GM19395 (cell line): ENCODE measurements at regions not wholly inside any gene's neighbourhood (a gene's known extent, or its start where the extent isn't known, plus 50 kb on each side); places are given as distances from the start of the nearest gene placed in this dataset.

ENCODE experiments used
- ATAC-seq: cut with Tn5 transposase; IDR thresholded peaks from one replicate; pipeline ENCODE4 v1.9.1; 2021; ENCODE audit warnings: mild to moderate bottlenecking, moderate library complexity; ENCODE audit not compliant: unreplicated experiment

GRCh38 chr4:138085736-138086305, 156.3 kb downstream of the SLC7A11 start:
- no peak for ATAC-seq

GRCh38 chr4:138078751-138079520, 163.2 kb downstream of the SLC7A11 start:
- ATAC-seq, result no peak

DNA sequence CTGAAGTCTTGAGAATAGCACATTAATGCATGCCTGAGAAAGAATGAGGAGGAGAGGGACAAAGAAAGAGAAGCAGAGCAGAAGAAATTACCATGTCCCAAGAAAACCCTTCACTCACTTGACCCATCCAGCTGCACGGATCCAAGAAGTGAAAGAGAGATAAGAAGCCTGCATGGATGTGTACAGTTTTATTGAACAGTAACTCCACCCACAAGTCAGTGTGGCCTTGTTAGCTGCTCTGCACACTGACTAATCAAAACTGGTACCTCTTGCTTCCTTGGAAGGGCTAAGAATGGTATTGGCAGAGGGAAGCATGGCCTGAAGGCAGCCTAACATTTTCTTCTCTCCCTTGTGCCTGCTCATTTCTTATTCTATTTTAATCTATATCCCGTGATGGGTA, 163.9 kb downstream of the SLC7A11 start:
- no peak for ATAC-seq

DNA sequence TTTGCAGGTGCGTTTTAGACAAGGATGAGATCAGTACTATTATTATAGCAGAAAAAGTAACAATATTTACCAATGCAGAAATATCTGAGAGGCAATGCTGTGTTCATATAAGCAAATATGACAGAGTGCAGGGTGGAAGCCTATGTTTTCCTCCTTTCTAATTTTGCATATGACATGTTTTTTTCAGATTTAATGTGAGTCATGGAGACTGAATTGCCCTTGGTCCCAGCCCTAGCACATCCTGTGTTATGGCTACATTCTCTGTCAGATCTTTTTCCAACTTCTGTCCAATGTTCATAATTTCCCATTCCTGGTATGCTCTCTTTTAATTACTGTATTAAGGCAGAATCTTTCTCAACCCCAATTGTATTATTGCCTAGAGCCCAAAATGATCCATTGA, 165.6 kb downstream of the SLC7A11 start:
- ATAC-seq, result no peak

DNA sequence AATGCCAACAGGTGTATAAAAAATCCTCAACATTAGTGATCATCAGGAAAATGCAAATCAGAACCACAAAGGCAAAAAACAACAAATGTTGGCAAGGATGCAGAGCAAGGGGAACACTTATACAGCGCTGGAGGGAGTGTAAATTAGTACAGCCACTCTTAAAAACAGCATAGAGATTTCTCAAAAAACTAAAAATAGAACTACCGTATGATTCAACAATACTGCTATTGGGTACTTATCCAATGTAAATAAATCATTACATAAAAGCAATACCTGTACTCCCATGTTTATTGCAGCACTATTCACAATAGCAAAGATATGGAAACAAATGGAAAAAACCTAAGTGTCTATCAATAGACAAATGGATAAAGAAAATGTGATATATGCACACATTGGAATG, 171.3 kb downstream of the SLC7A11 start:
- no peak for ATAC-seq

- ATAC-seq, result no peak
Measured at GRCh38 chr4:138063581-138063980, 178.6 kb downstream of the SLC7A11 start.

- ATAC-seq, result no peak
Measured at GRCh38 chr4:138062929-138063328, 179.2 kb downstream of the SLC7A11 start.

DNA sequence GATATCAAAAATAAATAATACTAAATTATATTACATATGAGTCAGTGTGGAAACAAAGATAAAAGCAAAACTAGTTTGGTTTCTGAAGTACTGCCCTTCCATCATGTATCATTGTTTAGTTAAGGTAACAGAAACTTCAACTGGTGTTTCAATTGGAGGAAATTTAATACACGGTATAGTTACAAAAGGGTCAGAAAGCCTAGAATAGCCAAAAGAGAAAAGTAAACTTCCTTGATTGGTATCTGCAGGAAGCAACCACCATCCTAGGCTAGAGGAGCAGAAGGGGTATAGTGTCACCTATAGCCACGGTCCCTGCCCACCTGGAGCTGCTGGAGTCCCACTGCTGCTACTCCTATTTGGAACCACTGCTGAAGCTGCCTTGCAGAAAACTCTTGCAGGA, 185.6 kb downstream of the SLC7A11 start:
- ATAC-seq, result no peak

GRCh38 chr4:138055890-138056289, 186.3 kb downstream of the SLC7A11 start:
- ATAC-seq, result no peak

GRCh38 chr4:138053641-138054301, 188.4 kb downstream of the SLC7A11 start:
- no peak for ATAC-seq

- ATAC-seq, result no peak
Measured at GRCh38 chr4:138052806-138053632, 189.1 kb downstream of the SLC7A11 start.

DNA sequence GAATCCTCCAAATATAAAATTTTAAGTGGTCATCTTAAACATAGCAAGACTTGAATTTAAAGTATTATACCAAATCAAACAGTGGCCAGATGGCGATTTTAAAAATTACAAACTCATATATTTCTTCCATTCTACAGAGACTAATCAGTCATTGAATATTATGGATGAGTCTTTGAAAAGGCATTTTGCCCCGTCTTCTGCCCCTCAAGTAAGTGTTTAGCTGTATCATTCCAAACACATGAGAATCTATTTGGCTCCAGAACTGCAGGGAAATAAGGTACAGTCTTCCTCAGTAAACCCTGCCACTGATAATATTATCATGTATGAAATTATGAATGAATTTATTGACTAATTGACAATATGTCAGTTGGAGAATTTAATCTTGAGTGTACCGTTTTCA, 191.0 kb downstream of the SLC7A11 start:
- ATAC-seq, result no peak

DNA sequence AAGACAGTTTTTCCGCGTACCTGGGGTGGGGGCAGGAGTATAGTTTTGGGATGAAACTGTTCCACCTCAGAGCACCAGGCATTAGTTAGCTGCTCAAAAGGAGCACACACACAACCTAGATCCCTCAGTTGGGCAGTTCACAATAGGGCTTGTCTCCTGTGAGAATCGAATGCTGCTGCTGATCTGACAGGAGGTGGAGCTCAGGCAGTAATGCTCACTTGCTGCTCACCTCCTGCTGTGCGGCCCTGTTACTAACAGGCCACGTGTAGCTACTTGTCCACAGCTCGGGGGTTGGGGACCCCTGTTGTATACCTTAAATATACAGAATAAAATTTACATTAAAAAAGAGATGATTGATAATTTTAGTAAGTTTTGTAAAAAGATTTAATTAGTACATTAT, 191.5 kb downstream of the SLC7A11 start:
- ATAC-seq, result no peak

GRCh38 chr4:138049355-138049754, 192.8 kb downstream of the SLC7A11 start:
- no peak for ATAC-seq

DNA sequence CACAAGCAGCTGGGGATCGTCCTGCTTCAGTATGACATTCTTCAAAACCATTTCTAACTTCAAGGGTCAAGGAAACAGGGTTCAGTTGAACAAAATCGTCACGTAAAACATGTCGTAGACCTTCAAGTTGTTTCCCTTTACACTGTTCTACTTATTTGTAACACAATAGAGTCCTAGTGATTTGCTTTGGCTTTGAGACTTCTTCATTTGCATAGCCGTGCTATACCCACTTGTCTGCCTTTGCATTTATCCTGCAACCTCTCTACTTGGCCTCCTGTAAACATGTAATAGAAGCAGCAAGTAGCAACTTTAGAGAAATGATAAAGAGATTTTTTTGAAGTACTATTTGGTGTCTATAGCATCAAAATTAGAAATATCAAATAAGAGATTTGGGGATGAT, 194.9 kb downstream of the SLC7A11 start:
- no peak for ATAC-seq

DNA sequence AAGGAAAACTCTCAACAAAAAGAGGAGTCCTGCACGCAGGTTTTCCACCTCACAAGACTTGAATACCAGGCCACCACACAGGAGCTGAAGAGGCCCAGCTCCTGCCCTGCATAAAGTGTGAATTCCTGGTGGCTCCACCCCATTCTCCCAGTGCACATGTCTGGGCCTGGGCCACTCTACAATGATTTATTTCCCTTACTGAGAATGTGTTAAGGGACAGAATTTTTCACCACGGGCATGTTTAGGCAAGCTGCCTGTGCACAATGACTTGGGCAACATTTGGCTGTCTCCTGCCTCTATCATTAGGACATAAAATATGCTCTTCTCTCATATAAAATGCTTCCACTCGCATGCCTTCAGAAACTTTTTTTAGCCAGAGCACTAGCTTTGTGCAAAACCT, 197.1 kb downstream of the SLC7A11 start:
- no peak for ATAC-seq

DNA sequence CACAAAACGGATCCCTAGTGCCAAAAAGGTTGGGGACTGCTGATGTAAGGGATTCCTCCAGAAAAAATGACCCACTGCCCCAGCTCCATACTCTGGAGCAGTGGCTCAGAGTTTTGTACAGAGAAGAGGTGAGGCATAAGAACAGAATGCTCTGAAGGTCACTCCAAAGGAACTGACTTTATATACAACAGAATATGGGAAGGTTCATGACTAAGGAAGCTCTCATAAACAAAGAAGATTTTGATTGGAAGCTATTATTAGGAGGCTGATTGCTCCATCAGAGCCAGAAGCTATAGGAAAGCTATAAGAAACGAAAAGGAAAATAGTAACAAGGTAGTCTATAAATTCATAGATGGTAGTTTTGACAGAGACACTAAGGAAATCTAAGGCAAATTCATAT, 203.1 kb downstream of the SLC7A11 start:
- ATAC-seq, result no peak

- no peak for ATAC-seq
Measured at GRCh38 chr4:138037696-138038095, 204.5 kb downstream of the SLC7A11 start.

DNA sequence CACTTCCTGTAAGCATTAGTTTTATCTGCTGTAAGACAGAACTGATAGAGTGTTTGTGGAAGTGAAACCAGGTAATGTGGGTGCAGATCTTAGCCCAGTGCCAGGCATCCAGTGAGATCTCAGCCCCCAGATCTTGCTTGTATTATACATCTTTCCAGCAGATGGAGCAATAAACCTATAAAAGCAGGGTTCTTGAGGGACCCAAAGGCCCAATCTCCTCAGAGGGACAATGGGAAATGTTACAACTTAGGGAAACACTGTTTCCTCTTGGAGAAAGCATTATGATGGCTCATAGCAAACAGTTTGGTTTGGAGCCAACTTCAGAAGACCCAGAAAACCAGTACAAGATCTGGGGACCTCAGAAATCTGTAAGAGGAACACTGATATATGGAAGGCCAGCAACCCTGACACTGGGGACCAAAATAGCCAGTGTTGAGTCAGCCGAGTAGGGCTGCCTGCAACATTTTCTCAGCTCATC, 206.3 kb downstream of the SLC7A11 start:
- ATAC-seq, result peak; percentile 100

DNA sequence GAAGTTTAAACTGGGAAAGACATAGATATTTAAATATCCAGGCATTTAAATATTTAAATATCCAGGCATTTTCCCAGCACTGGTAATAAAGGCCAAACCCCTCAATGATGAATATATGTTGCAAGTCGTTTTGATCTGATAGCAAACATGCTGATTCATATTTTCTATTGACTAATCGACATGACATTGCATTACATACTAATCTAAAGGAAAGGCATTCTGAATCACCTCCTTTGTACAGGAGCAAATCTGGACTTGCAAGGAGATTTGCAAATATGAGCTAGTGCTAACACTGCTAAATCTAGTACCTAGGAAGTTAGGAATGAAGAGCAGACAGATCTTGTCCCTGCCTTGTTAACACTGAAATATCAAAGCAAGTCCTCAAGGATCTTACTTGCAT, 207.3 kb downstream of the SLC7A11 start:
- ATAC-seq, result no peak

GRCh38 chr4:138032222-138032621, 209.9 kb downstream of the SLC7A11 start:
- ATAC-seq, result no peak
